ENCODE measurements at regions not wholly inside any gene's neighbourhood (a gene's known extent, or its start where the extent isn't known, plus 50 kb on each side); places are given as distances from the start of the nearest gene placed in this dataset.

DNA sequence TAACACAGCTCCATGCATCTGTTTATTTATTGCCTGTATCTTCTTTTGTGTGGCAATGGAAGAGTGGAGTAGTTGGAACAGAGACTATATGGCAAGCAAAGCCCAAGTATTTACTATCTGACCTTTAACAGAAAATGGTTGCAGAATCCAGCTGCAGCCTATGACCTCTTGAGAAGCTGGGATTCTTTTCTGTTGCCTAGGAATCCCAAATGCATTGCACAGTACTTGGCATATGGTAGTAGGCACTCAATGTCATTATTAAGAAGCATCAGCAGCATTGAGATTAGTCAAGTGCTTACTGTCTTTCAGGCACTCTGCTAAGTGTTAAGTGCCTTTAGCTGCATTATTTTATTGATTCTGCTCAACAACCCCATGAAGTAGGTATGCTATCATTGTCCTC lies 331.6 kb downstream of the CCDC85A start:
- TF ChIP-seq POLR2A (IDR thresholded peaks at IDR 0.05) (no peak), EP300 (IDR thresholded peaks at IDR 0.05) (no peak), POLR2AphosphoS5 (IDR thresholded peaks at IDR 0.05) (no peak)
- TF ChIP-seq, protein P1, sequence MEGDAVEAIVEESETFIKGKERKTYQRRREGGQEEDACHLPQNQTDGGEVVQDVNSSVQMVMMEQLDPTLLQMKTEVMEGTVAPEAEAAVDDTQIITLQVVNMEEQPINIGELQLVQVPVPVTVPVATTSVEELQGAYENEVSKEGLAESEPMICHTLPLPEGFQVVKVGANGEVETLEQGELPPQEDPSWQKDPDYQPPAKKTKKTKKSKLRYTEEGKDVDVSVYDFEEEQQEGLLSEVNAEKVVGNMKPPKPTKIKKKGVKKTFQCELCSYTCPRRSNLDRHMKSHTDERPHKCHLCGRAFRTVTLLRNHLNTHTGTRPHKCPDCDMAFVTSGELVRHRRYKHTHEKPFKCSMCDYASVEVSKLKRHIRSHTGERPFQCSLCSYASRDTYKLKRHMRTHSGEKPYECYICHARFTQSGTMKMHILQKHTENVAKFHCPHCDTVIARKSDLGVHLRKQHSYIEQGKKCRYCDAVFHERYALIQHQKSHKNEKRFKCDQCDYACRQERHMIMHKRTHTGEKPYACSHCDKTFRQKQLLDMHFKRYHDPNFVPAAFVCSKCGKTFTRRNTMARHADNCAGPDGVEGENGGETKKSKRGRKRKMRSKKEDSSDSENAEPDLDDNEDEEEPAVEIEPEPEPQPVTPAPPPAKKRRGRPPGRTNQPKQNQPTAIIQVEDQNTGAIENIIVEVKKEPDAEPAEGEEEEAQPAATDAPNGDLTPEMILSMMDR (IDR thresholded peaks at IDR 0.05): no peak
